ENCODE measurements at regions not wholly inside any gene's neighbourhood (a gene's known extent, or its start where the extent isn't known, plus 50 kb on each side); places are given as distances from the start of the nearest gene placed in this dataset.
A peak's percentile ranks its signal among the peaks of the same experiment; 100 is the strongest.

GRCh38 chr1:39091845-39092645, 65.9 kb downstream of the NDUFS5 start:
- Histone ChIP-seq H3K27me3 (replicated peaks in 1 of 2; ENCODE audit: control insufficient read depth in 2 of 2, insufficient read depth in 2 of 2, low read length in 1 of 2) (no peaks in the 10 kb centered on the region), H2AFZ (ENCODE audit: control insufficient read depth, low read depth, low read length) (no peak overlapping the region), H3K27ac (ENCODE audit: control insufficient read depth, insufficient read depth) (no peak overlapping the region), H3K9me3 (replicated peaks; ENCODE audit: control insufficient read depth, insufficient read depth, low read length) (no peaks in the 10 kb centered on the region), H3K4me2 (ENCODE audit: control insufficient read depth, insufficient read depth) (no peak overlapping the region), H3K9ac (ENCODE audit: control insufficient read depth, insufficient read depth, low read length) (no peak overlapping the region), H3K36me3 (ENCODE audit: control insufficient read depth in 2 of 2, insufficient read depth in 2 of 2, low read length in 1 of 2) (no peaks in the 10 kb centered on the region), H3K79me2 (ENCODE audit: control insufficient read depth, insufficient read depth, low read length) (no peaks in the 10 kb centered on the region), H3K4me1 (ENCODE audit: control insufficient read depth, insufficient read depth, low read length) (peaks cover 6% of the 10 kb centered on the region), H4K20me1 (ENCODE audit: control insufficient read depth, insufficient read depth) (no peaks in the 10 kb centered on the region), H3K4me3 (no peak overlapping the region)
- FAIRE-seq, result peak; percentile 82
- TF ChIP-seq POU2F2 (IDR thresholded peaks at IDR 0.05; ENCODE audit: borderline replicate concordance, low read depth, low read length) (0 out of 3 replicates have a peak, but pooled peaks have one; percentile 59), MEF2A (IDR thresholded peaks at IDR 0.05; ENCODE audit: insufficient read depth, low read depth, low read length) (no peak), WRNIP1 (IDR thresholded peaks at IDR 0.05; ENCODE audit: borderline replicate concordance, low read depth, low read length) (no peak), ZNF217 (IDR thresholded peaks at IDR 0.05) (no peak), CTCF (IDR thresholded peaks at IDR 0.05 in 2 of 3, conservative IDR thresholded peaks at IDR 0.05 in 1 of 3; ENCODE audit: control insufficient read depth in 2 of 3, extremely low read depth in 1 of 3, insufficient read depth in 1 of 3, low read depth in 3 of 3, low read length in 3 of 3) (peak; percentile 71 to 78 (median 78)), CEBPB (IDR thresholded peaks at IDR 0.05; ENCODE audit: borderline replicate concordance in 1 of 2, low read depth in 2 of 2, low read length in 2 of 2) (no peak), CBFB (IDR thresholded peaks at IDR 0.05; ENCODE audit: low read depth) (no peak), USF1 (IDR thresholded peaks at IDR 0.05; ENCODE audit: borderline replicate concordance, extremely low read length, insufficient read depth, low read depth, low read length) (no peak), ASH2L (IDR thresholded peaks at IDR 0.05; ENCODE audit: borderline replicate concordance, low read depth) (no peak), RCOR1 (conservative IDR thresholded peaks at IDR 0.05; ENCODE audit: low read depth, low read length) (no peak), YY1 (IDR thresholded peaks at IDR 0.05; ENCODE audit: low read depth, low read length) (peak; percentile 47; the same call in 1 of the 2 replicates), ZZZ3 (IDR thresholded peaks at IDR 0.05; ENCODE audit: control insufficient read depth, insufficient read length, low read depth) (no peak), SMC3 (IDR thresholded peaks at IDR 0.05; ENCODE audit: borderline replicate concordance, low read length) (peak; percentile 70; the same call in 1 of the 2 replicates), E2F8 (IDR thresholded peaks at IDR 0.05; ENCODE audit: low read depth, partially characterized antibody) (no peak), SMARCA5 (IDR thresholded peaks at IDR 0.05) (0 out of 2 replicates have a peak, but pooled peaks have one; percentile 46), RAD21 (IDR thresholded peaks at IDR 0.05; ENCODE audit: insufficient read depth, low read depth, low read length) (peak; percentile 82)
- intact Hi-C loops (cut with micrococcal nuclease; ENCODE audit: unreplicated experiment), result loop anchor here (5.0 kb wide), 1 partner anchor 235 kb away; the partner anchor contains the start of gene RRAGC
- POLR2A ChIA-PET, result interaction anchor here (1.0 kb wide), 1 partner anchor 99 kb away, joined by 3 read pairs; no protein-coding TSS in a partner anchor
- no TSS peak for BruUV-seq (replicated peaks)
- DNase-seq (ENCODE audit: low read depth, low spot score), result no peak
- peak; percentile 89 for ATAC-seq
- 43% methylated on average over 7 of the region's 7 CpGs for whole genome bisulfite sequencing (ENCODE audit: insufficient coverage, insufficient replicate concordance, low lambda C conversion rate, missing lambda C conversion rate)
- CTCF ChIA-PET, result interaction anchor here (0.6 to 6.4 kb wide), 53 partner anchors 8 to 628 kb away, joined by 3 to 52 read pairs (median 4); partner anchors contain the start of genes GJA9 and NDUFS5
- in situ Hi-C loops (cut with MboI), result no loop called here
- RAD21 ChIA-PET (ENCODE audit: unreplicated experiment), result interaction anchor here (0.7 to 3.1 kb wide), 20 partner anchors 14 to 517 kb away, joined by 3 to 13 read pairs (median 4); partner anchors contain the start of genes AKIRIN1, MYCBP, NDUFS5 and RRAGC
- SMC1A ChIA-PET (ENCODE audit: uncharacterized antibody, unreplicated experiment), result interaction anchor here (0.6 to 2.3 kb wide), 26 partner anchors 9 to 273 kb away, joined by 3 to 15 read pairs (median 4); partner anchors contain the start of genes MYCBP and RRAGC

All from GM12878 (cell line).